Smooth muscle cell of the brain vasculature (primary cell): ENCODE measurements at regions not wholly inside any gene's neighbourhood (a gene's known extent, or its start where the extent isn't known, plus 50 kb on each side); places are given as distances from the start of the nearest gene placed in this dataset.

Experiments
- DNase-seq: peaks from one replicate; pipeline ENCODE4 v3.0.0-alpha.2; 2012; ENCODE audit warnings: low read depth, low spot score

- DNase-seq, result no peak
Observed at GRCh38 chr18:24935008-24935407, 417.0 kb downstream of the ZNF521 start.

GRCh38 chr18:24935896-24936295 is 416.1 kb downstream of the ZNF521 start:
- DNase-seq, result no peak

- no peak for DNase-seq
Observed at GRCh38 chr18:24936691-24937090, 415.3 kb downstream of the ZNF521 start.

- no peak for DNase-seq
Observed at GRCh38 chr18:24937639-24938275, 414.2 kb downstream of the ZNF521 start.

GRCh38 chr18:24940416-24940815 is 411.6 kb downstream of the ZNF521 start:
- no peak for DNase-seq

- no peak for DNase-seq
Observed at GRCh38 chr18:24941174-24941951, 410.6 kb downstream of the ZNF521 start.

GRCh38 chr18:24942144-24942543 is 409.8 kb downstream of the ZNF521 start:
- no peak for DNase-seq

- no peak for DNase-seq
Observed at GRCh38 chr18:24947521-24948305, 404.3 kb downstream of the ZNF521 start.

GRCh38 chr18:24949908-24950307 is 402.1 kb downstream of the ZNF521 start:
- DNase-seq, result no peak

- no peak for DNase-seq
Observed at GRCh38 chr18:24954341-24954740, 397.6 kb downstream of the ZNF521 start.

GRCh38 chr18:24958001-24958400 is 394.0 kb downstream of the ZNF521 start:
- DNase-seq, result no peak

- DNase-seq, result no peak
Observed at GRCh38 chr18:24959051-24959476, 392.9 kb downstream of the ZNF521 start.

- no peak for DNase-seq
Observed at GRCh38 chr18:24964216-24964615, 387.8 kb downstream of the ZNF521 start.

- no peak for DNase-seq
Observed at GRCh38 chr18:24968238-24968775, 383.7 kb downstream of the ZNF521 start.

- DNase-seq, result no peak
Observed at GRCh38 chr18:24972577-24972976, 379.4 kb downstream of the ZNF521 start.

GRCh38 chr18:24974431-24974830 is 377.5 kb downstream of the ZNF521 start:
- DNase-seq, result no peak

GRCh38 chr18:24975496-24976372 is 376.2 kb downstream of the ZNF521 start:
- DNase-seq, result no peak

- no peak for DNase-seq
Observed at GRCh38 chr18:24976502-24976901, 375.5 kb downstream of the ZNF521 start.

GRCh38 chr18:24979235-24979634 is 372.7 kb downstream of the ZNF521 start:
- no peak for DNase-seq

GRCh38 chr18:24982831-24983230 is 369.1 kb downstream of the ZNF521 start:
- DNase-seq, result no peak

GRCh38 chr18:24983566-24984139 is 368.3 kb downstream of the ZNF521 start:
- DNase-seq, result no peak
